ENCODE measurements at regions not wholly inside any gene's neighbourhood (a gene's known extent, or its start where the extent isn't known, plus 50 kb on each side); places are given as distances from the start of the nearest gene placed in this dataset.

GRCh38 chr5:121752149-121752548 lies 99.5 kb upstream of the FTMT start:
- H3K36me3 ChIP-seq = no peaks in the 10 kb centered on the region
- no peaks in the 10 kb centered on the region for H3K9me3 ChIP-seq (replicated peaks)
- no peak overlapping the region for H3K4me3 ChIP-seq
- peaks cover 4% of the 10 kb centered on the region for H3K4me1 ChIP-seq
- intact Hi-C loops (cut with micrococcal nuclease) = no loop called here
- no peaks in the 10 kb centered on the region for H3K27me3 ChIP-seq (ENCODE audit: low read depth)
- DNase-seq = no peak
- TF ChIP-seq, protein P1, sequence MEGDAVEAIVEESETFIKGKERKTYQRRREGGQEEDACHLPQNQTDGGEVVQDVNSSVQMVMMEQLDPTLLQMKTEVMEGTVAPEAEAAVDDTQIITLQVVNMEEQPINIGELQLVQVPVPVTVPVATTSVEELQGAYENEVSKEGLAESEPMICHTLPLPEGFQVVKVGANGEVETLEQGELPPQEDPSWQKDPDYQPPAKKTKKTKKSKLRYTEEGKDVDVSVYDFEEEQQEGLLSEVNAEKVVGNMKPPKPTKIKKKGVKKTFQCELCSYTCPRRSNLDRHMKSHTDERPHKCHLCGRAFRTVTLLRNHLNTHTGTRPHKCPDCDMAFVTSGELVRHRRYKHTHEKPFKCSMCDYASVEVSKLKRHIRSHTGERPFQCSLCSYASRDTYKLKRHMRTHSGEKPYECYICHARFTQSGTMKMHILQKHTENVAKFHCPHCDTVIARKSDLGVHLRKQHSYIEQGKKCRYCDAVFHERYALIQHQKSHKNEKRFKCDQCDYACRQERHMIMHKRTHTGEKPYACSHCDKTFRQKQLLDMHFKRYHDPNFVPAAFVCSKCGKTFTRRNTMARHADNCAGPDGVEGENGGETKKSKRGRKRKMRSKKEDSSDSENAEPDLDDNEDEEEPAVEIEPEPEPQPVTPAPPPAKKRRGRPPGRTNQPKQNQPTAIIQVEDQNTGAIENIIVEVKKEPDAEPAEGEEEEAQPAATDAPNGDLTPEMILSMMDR (IDR thresholded peaks at IDR 0.05; ENCODE audit: borderline replicate concordance) = no peak
- H3K27ac ChIP-seq (replicated peaks) = no peak overlapping the region

GRCh38 chr5:121755266-121755665 lies 96.4 kb upstream of the FTMT start:
- Histone ChIP-seq H3K27me3 (ENCODE audit: low read depth) (no peaks in the 10 kb centered on the region), H3K4me3 (no peak overlapping the region), H3K9me3 (replicated peaks) (no peaks in the 10 kb centered on the region), H3K36me3 (no peaks in the 10 kb centered on the region), H3K4me1 (no peaks in the 10 kb centered on the region), H3K27ac (replicated peaks) (no peak overlapping the region)
- no peak for DNase-seq
- intact Hi-C loops (cut with micrococcal nuclease) = no loop called here
- TF ChIP-seq, protein P1 (IDR thresholded peaks at IDR 0.05; ENCODE audit: borderline replicate concordance) = no peak

DNA sequence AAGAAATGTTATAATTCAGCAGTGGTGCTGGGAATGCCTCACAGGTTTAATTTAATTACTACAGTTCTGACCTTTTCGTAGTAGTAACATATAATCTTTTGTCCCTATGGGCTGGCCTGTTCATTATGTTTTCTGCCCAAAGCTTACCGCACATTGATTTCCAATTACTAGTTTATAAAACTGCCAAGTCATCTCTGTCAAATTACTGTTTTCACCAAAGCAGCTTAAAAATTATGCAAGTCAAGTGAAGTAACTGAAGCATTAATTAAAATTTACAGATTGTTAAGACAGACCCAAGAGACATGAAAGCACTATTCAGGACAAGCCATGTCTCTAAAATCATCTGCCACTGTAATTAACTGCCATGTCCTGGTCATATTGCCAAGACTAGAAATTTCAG lies 93.9 kb upstream of the FTMT start:
- no peaks in the 10 kb centered on the region for H3K9me3 ChIP-seq (replicated peaks)
- no peak overlapping the region for H3K4me3 ChIP-seq
- H3K36me3 ChIP-seq = no peaks in the 10 kb centered on the region
- DNase-seq = no peak
- H3K4me1 ChIP-seq = no peaks in the 10 kb centered on the region
- intact Hi-C loops (cut with micrococcal nuclease) = no loop called here
- no peak overlapping the region for H3K27ac ChIP-seq (replicated peaks)
- H3K27me3 ChIP-seq (ENCODE audit: low read depth) = no peaks in the 10 kb centered on the region
- TF ChIP-seq, protein P1 (IDR thresholded peaks at IDR 0.05; ENCODE audit: borderline replicate concordance) = no peak

DNA sequence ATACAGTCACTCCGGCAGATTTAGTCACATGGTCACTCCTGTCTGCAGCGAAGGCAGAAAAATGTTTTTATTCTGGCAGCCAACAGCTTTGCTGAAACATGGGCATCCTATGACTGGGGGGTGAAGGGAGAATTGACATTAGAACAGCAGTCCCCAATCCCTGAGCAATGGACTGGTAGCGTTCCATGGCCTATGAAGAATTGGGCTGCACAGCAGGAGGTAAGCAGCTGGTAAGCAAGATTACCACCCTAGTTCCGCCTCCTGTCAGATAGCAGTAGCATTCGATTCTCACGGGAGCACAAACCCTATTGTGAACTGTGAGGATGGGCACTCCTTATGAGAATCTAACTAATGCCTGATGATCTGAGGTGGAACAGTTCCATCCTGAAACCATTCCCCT lies 93.1 kb upstream of the FTMT start:
- DNase-seq = no peak
- Histone ChIP-seq H3K4me1 (no peaks in the 10 kb centered on the region), H3K36me3 (no peaks in the 10 kb centered on the region), H3K27ac (replicated peaks) (no peak overlapping the region), H3K4me3 (no peak overlapping the region), H3K27me3 (ENCODE audit: low read depth) (no peaks in the 10 kb centered on the region), H3K9me3 (replicated peaks) (no peaks in the 10 kb centered on the region)
- TF ChIP-seq, protein P1 (IDR thresholded peaks at IDR 0.05; ENCODE audit: borderline replicate concordance) = no peak
- intact Hi-C loops (cut with micrococcal nuclease) = no loop called here

DNA sequence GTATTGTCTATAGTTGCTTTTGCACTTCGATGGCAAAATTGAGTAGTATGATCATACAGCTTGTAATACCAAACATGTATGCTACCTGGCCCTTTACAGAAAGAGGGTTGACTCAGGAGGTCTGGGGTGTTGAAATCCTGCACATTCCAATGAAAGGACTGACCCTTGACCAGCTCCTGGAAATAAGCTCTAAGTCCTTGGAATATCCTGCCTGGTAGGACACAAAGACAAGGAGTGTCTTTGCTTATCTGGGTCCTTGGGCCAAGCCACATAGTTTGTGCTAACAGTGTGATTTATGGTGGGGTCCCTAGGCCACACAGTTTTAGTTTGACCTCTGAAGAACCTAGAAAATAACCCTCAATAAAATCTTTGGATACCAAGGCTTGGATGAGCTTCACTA lies 89.3 kb upstream of the FTMT start:
- intact Hi-C loops (cut with micrococcal nuclease) = no loop called here
- H3K4me1 ChIP-seq = no peaks in the 10 kb centered on the region
- H3K27me3 ChIP-seq (ENCODE audit: low read depth) = no peaks in the 10 kb centered on the region
- H3K9me3 ChIP-seq (replicated peaks) = no peaks in the 10 kb centered on the region
- TF ChIP-seq, protein P1 (IDR thresholded peaks at IDR 0.05; ENCODE audit: borderline replicate concordance) = no peak
- H3K4me3 ChIP-seq = no peak overlapping the region
- no peak overlapping the region for H3K27ac ChIP-seq (replicated peaks)
- no peaks in the 10 kb centered on the region for H3K36me3 ChIP-seq
- no peak for DNase-seq

GRCh38 chr5:121763665-121764064 lies 88.0 kb upstream of the FTMT start:
- H3K27me3 ChIP-seq (ENCODE audit: low read depth) = no peaks in the 10 kb centered on the region
- TF ChIP-seq, protein P1 (IDR thresholded peaks at IDR 0.05; ENCODE audit: borderline replicate concordance) = no peak
- H3K27ac ChIP-seq (replicated peaks) = no peak overlapping the region
- no peaks in the 10 kb centered on the region for H3K4me1 ChIP-seq
- H3K4me3 ChIP-seq = no peak overlapping the region
- no peaks in the 10 kb centered on the region for H3K9me3 ChIP-seq (replicated peaks)
- DNase-seq = no peak
- no peaks in the 10 kb centered on the region for H3K36me3 ChIP-seq
- intact Hi-C loops (cut with micrococcal nuclease) = no loop called here

Measured in left ventricle myocardium inferior (tissue), 1 donor.